Lower lobe of right lung (tissue), 2 donors: ENCODE measurements at regions not wholly inside any gene's neighbourhood (a gene's known extent, or its start where the extent isn't known, plus 50 kb on each side); places are given as distances from the start of the nearest gene placed in this dataset.
"Not testable (repeated sequence)": the region's sequence is repeated elsewhere in the genome, so short reads cannot be mapped to it uniquely, and the experiment has no call there.

Experiments used
- ATAC-seq, 2 donors: fragments of 200-7000 bp; cut with Tn5 transposase; one replicate each; pipeline ENCODE4 v1.9.1; 2020 to 2022; ENCODE audit warnings: mild to moderate bottlenecking in 2 of 2, moderate library complexity in 2 of 2
- DNase-seq: peaks from one replicate; pipeline ENCODE4 v3.0.0-alpha.2; 2020
- H3K27ac ChIP-seq: fragments of 200-600 bp; one replicate; pipeline ENCODE4 v1.8.0; 2022
- H3K27me3 ChIP-seq: fragments of 200-600 bp; one replicate; pipeline ENCODE4 v1.8.0; 2022; ENCODE audit warnings: low read depth
- H3K36me3 ChIP-seq: fragments of 200-600 bp; one replicate; pipeline ENCODE4 v1.8.0; 2022; ENCODE audit warnings: mild to moderate bottlenecking
- H3K4me1 ChIP-seq: fragments of 200-600 bp; one replicate; pipeline ENCODE4 v1.8.0; 2022
- H3K4me3 ChIP-seq: fragments of 200-600 bp; one replicate; pipeline ENCODE4 v1.8.0; 2022; ENCODE audit warnings: mild to moderate bottlenecking
- H3K9me3 ChIP-seq: fragments of 200-600 bp; one replicate; pipeline ENCODE4 v1.8.0; 2022
- intact Hi-C: fragments of 100-400 bp; cut with DNase I; formaldehyde crosslinking; loops from one replicate; pipeline ENCODE4 v1.11.0; 2022
- TF ChIP-seq, protein P1 (sequence below): fragments of 200-600 bp; IDR thresholded peaks from one replicate; pipeline ENCODE4 v1.8.0; 2022; ENCODE audit warnings: antibody characterized with exemption, mild to moderate bottlenecking
- donor health status: DM: no; HTN: yes; CAD: no; lungs with severe emphysema.

DNA sequence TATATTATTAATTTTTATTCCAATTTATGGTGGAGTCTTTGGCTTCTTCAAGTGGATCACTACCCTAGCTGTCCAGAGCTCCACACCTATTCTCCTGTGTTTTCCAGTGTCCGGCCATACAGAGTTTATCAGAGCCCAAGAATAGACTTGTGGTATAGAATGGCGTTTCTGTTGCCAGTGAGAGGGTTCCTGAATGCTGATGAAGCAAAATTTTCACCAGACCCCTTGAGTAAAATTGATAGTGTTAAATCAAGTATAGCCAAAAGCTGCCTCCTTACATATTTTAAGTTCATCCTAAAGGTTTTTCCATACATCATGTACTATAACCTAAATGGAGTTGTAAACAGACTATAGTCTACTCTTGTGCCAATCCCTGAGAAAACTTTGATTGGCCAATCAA, 171.5 kb upstream of the CHL1 start:
- Histone ChIP-seq H3K27me3 (no peaks in the 10 kb centered on the region), H3K9me3 (no peaks in the 10 kb centered on the region), H3K27ac (no peak overlapping the region), H3K4me1 (no peaks in the 10 kb centered on the region), H3K36me3 (no peaks in the 10 kb centered on the region), H3K4me3 (no peak overlapping the region)
- DNase-seq, result no peak
- ATAC-seq, result no peak
- intact Hi-C loops, result no loop called here
- TF ChIP-seq, protein P1, sequence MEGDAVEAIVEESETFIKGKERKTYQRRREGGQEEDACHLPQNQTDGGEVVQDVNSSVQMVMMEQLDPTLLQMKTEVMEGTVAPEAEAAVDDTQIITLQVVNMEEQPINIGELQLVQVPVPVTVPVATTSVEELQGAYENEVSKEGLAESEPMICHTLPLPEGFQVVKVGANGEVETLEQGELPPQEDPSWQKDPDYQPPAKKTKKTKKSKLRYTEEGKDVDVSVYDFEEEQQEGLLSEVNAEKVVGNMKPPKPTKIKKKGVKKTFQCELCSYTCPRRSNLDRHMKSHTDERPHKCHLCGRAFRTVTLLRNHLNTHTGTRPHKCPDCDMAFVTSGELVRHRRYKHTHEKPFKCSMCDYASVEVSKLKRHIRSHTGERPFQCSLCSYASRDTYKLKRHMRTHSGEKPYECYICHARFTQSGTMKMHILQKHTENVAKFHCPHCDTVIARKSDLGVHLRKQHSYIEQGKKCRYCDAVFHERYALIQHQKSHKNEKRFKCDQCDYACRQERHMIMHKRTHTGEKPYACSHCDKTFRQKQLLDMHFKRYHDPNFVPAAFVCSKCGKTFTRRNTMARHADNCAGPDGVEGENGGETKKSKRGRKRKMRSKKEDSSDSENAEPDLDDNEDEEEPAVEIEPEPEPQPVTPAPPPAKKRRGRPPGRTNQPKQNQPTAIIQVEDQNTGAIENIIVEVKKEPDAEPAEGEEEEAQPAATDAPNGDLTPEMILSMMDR, result no peak

DNA sequence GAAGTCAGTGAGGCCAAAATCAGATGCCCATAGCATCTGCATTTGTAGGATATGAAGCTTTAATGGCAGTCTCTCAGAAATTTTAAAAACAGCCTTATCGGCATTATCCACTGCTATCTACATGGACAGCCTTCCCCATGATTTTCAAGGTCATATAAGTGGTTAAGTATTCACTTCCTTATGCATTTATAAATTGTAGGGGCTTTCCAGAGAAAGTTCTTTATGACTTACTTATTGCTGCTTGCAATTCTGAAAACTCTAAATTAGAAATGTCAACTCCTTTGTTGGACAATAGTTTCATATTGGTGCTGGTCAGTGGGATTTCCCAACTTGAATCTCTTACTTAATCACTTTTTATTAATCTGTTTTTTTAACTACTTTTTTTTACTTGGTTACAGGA, 160.6 kb upstream of the CHL1 start:
- H3K4me3 ChIP-seq, intact Hi-C loops, H3K4me1 ChIP-seq, H3K36me3 ChIP-seq, H3K9me3 ChIP-seq, H3K27ac ChIP-seq, DNase-seq, ATAC-seq, H3K27me3 ChIP-seq: not testable (repeated sequence)

DNA sequence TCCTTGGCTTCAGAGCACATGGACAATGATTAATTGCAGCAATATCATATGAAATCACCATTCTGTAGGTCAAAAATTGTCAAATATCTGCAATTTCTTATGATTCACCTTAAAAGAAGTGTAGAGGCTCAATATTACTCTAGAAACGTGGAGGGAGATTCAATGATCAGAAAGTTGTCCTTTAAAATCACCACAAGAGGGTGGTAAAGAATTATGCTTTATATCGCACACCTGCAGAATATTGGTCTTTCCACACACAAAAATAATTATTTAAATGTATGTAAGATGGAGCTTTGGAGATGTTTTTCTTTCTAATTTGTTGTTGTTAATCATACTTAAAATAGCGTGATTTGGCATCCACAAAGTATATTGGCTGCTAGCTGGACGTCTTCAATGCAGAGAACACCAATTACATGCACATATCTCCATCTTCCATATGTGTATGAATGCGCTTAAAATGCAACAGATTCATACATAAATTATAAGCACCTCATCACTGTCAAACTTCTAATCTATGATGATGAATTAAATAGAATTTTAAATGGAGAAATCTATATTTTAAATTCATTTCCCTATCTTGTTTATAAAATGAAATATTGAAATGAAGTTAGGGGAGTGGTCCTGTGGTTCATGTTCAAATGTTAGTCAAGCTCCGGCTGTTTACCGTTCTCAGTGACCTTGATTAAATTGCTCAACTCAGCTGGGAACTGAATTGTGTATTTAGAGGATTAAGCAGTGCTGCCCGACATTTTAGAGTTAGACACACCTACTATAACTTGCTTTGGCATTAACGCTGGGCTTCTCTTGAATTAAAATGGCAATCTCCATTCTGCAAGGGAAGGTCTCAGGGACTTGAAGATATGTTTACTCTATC, 153.5 kb upstream of the CHL1 start:
- H3K4me1 ChIP-seq, DNase-seq, H3K27me3 ChIP-seq, H3K9me3 ChIP-seq, intact Hi-C loops, ATAC-seq, H3K4me3 ChIP-seq, H3K27ac ChIP-seq, H3K36me3 ChIP-seq: not testable (repeated sequence)
- TF ChIP-seq, protein P1, result peak; percentile 38

DNA sequence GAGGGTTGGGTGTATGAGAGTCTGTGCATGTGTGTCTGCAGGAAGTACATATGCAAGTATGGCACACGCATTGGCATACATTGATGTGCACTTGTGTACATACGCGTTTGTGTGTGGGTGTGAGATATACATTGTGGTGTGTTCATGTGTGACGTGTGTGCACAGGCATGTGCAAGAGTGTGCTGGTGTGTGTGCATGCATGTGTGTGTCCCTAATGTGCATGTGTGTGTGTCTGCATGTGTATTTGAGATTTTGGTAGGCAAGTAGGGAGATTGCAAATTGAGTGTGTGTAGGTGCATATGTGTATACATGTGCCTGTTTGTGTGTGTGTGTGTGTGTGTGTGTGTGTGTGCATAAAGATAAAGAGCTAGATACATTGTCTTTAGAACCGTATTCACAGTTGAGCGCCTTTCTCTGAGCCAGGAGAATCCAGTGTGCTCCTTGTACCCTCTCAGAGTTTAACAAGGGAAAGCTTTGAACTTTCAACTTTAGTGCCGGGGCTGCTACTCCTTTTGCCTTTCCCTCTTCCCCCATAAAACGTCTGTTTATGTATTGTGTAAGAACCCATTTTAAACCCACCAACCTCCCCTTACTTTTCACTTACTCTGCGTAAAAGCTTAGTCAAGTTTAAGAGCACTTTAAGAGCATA, 152.4 kb upstream of the CHL1 start:
- ATAC-seq, result peak in 1 of 2 donors; percentile 34
- intact Hi-C loops, result no loop called here
- H3K36me3 ChIP-seq, result no peaks in the 10 kb centered on the region
- H3K4me1 ChIP-seq, result no peaks in the 10 kb centered on the region
- H3K4me3 ChIP-seq, result no peak overlapping the region
- H3K27ac ChIP-seq, result no peak overlapping the region
- H3K27me3 ChIP-seq, result no peaks in the 10 kb centered on the region
- TF ChIP-seq, protein P1, result no peak
- H3K9me3 ChIP-seq, result no peaks in the 10 kb centered on the region
- no peak for DNase-seq

DNA sequence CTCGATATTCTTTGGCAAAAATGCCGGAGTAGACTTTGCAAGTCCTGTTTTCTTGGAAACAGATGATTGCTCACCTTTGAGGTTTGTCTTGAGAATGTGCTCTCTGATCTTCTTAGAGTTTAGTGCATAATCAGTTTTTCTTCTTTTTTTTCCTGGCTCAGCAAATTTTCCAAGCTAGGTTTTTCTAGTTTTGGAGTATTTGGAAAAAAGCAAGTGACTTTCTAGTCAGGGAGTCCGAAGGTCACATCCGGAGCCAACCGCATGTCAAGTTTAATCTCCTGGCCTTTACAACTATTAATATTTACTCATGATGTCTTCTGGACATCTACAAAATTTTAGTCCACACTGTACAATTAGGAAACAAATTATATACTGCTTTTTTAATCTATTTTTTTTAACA, 151.6 kb upstream of the CHL1 start:
- H3K4me1 ChIP-seq, DNase-seq, H3K4me3 ChIP-seq, H3K9me3 ChIP-seq, intact Hi-C loops, H3K36me3 ChIP-seq, H3K27ac ChIP-seq, ATAC-seq, H3K27me3 ChIP-seq: not testable (repeated sequence)

DNA sequence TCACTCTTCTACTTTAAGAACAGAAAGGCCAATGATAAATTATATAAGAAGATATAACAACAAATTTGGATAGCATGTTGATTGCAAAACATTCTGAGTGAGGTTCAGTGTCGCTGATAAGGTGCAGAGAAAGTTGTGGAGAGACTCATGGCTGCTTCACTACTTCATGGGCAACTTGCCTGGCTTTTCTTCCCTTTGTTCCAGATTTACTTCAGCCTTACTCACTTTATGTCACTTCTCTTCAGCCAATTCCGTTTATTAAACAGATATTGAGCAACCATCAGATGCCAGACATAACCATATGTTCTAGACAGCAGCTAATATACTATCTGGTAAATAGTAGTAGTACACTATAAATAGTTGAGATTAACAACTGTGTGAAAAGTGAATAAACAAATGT, 150.0 kb upstream of the CHL1 start:
- no peaks in the 10 kb centered on the region for H3K27me3 ChIP-seq
- TF ChIP-seq, protein P1, result no peak
- no peak overlapping the region for H3K27ac ChIP-seq
- no peaks in the 10 kb centered on the region for H3K4me1 ChIP-seq
- intact Hi-C loops, result no loop called here
- peaks cover 4% of the 10 kb centered on the region for H3K9me3 ChIP-seq
- DNase-seq (no peak), ATAC-seq (no peak)
- H3K36me3 ChIP-seq, result no peaks in the 10 kb centered on the region
- H3K4me3 ChIP-seq, result no peak overlapping the region

DNA sequence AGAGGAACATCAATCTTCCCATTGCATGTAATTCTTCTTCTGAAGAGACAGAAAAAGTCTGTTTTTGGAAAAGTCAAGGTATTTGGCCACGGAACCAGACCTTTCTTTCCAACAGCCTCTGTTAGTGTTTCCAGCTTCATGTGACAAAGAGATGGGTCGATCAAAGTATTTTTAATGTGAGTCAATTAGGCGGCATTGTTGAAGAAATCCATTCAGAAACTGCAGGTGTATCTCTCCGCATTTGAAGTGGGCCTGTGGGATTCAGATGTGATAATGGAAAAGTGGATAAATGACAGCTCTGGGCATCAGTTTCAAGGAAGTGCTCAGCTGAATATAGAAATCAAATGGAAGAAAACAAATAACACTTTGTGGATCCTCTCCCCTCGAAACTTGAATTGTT, 143.1 kb upstream of the CHL1 start:
- intact Hi-C loops, ATAC-seq, H3K9me3 ChIP-seq, H3K27ac ChIP-seq, H3K36me3 ChIP-seq, H3K27me3 ChIP-seq, DNase-seq, H3K4me3 ChIP-seq, H3K4me1 ChIP-seq: not testable (repeated sequence)
